ENCODE measurements at regions not wholly inside any gene's neighbourhood (a gene's known extent, or its start where the extent isn't known, plus 50 kb on each side); places are given as distances from the start of the nearest gene placed in this dataset.

DNA sequence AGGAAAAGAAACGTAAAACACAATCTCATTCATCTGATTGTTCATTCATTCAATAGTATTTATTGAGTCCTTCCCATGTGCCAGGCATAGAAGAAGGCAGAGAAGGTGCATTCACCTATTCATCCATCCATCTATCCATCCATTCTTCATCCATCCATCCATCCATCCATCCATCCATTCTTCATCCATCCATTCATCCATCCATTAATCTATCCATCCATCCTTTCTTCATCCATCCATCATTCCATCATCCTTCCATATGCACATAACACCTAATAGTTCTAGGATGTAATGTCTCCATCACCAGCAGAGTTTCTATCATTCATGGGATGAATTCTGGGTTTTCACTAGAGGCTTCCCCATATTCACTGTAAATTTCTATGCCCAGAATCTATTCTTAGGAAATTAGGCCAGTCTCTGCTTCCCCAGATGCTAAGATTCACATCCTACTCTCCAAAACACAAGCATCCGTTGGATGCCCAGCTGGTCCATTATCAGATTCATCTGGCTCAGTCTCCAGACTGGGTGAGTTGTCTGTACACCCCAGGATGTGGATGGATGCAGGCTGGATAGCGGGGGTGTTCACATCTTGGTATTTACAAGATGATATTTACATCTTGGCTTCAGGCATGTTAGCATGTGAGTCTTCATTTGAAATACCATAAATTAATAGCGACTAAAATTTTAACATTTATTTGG is 517.7 kb upstream of the SULF2 start:
- TF ChIP-seq, protein P1, sequence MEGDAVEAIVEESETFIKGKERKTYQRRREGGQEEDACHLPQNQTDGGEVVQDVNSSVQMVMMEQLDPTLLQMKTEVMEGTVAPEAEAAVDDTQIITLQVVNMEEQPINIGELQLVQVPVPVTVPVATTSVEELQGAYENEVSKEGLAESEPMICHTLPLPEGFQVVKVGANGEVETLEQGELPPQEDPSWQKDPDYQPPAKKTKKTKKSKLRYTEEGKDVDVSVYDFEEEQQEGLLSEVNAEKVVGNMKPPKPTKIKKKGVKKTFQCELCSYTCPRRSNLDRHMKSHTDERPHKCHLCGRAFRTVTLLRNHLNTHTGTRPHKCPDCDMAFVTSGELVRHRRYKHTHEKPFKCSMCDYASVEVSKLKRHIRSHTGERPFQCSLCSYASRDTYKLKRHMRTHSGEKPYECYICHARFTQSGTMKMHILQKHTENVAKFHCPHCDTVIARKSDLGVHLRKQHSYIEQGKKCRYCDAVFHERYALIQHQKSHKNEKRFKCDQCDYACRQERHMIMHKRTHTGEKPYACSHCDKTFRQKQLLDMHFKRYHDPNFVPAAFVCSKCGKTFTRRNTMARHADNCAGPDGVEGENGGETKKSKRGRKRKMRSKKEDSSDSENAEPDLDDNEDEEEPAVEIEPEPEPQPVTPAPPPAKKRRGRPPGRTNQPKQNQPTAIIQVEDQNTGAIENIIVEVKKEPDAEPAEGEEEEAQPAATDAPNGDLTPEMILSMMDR (conservative IDR thresholded peaks at IDR 0.05), result no peak
- no peak for TF ChIP-seq EZH2 (IDR thresholded peaks at IDR 0.05; ENCODE audit: low read depth)
